ENCODE measurements at regions not wholly inside any gene's neighbourhood (a gene's known extent, or its start where the extent isn't known, plus 50 kb on each side); places are given as distances from the start of the nearest gene placed in this dataset.

GRCh38 chr3:106540743-106541142 lies 671.9 kb upstream of the CBLB start:
- no peak for TF ChIP-seq POLR2A (IDR thresholded peaks at IDR 0.05)
- no peak for TF ChIP-seq CTCF (IDR thresholded peaks at IDR 0.05 in 4 of 5, conservative IDR thresholded peaks at IDR 0.05 in 1 of 5)
